ENCODE measurements at regions not wholly inside any gene's neighbourhood (a gene's known extent, or its start where the extent isn't known, plus 50 kb on each side); places are given as distances from the start of the nearest gene placed in this dataset.

DNA sequence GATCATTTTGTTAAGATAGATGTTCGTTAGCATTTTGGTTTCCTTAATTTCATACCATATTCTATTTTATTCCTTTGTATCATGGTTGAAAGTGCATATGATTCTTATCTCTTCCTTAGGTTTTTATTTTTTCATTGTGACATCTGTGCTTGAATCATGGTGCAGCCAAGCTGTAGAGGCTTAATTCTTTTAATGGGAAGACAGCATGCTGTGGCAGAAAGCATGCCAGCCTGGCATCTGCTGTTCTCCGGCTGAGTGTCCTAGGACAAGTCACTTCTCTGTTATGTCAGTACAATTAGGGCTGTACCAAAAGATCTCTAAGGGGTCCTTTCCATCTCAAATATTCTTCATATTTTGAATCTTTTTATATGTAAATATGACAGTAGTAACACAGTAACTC lies 68.5 kb upstream of the PMFBP1 start:
- Histone ChIP-seq H3K9me3 (no peaks in the 10 kb centered on the region), H3K27ac (no peak overlapping the region), H3K4me3 (no peak overlapping the region), H3K27me3 (replicated peaks in 1 of 7) (no peaks in the 10 kb centered on the region), H3K4me1 (no peaks in the 10 kb centered on the region), H3K36me3 (no peaks in the 10 kb centered on the region)
- TF ChIP-seq CTCF (IDR thresholded peaks at IDR 0.05 in 8 of 11, conservative IDR thresholded peaks at IDR 0.05 in 3 of 11) (no peak), POLR2AphosphoS5 (IDR thresholded peaks at IDR 0.05) (no peak), POLR2A (IDR thresholded peaks at IDR 0.05) (no peak)
- intact Hi-C loops (cut with DNase I; ENCODE audit: low total_unique reads) = no loop called here
- no peak for DNase-seq
- 79 to 89% (median 86%) methylated on average over 2 of the region's 2 CpGs for WGBS, 5 donors

DNA sequence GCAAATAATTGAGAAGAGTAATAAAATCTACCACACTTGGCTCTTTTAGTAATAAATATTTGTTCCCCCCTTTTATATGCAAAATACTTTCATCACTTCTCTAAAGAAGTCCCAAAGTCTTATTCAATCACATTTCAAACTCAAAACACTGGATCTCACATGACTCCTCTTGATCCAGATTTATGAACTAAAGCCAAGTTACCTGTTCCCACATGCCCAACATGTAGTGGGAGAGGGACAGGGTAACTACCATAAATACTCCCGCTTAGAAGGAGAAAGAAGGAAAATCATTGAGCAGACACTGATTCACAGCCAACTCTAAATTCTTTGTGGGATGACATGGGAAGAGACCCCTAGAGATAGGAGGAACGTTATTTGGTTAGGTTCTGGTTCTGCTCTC lies 64.9 kb upstream of the PMFBP1 start:
- Histone ChIP-seq H3K27ac (no peak overlapping the region), H3K4me1 (no peaks in the 10 kb centered on the region), H3K9me3 (no peaks in the 10 kb centered on the region), H3K27me3 (replicated peaks in 1 of 7) (no peaks in the 10 kb centered on the region), H3K36me3 (no peaks in the 10 kb centered on the region), H3K4me3 (no peak overlapping the region)
- intact Hi-C loops (cut with DNase I; ENCODE audit: low total_unique reads) = no loop called here
- WGBS, 5 donors = 72 to 94% (median 84%) methylated on average over 2 of the region's 2 CpGs
- no peak for DNase-seq
- TF ChIP-seq POLR2AphosphoS5 (IDR thresholded peaks at IDR 0.05) (no peak), POLR2A (IDR thresholded peaks at IDR 0.05) (no peak), CTCF (IDR thresholded peaks at IDR 0.05 in 8 of 11, conservative IDR thresholded peaks at IDR 0.05 in 3 of 11) (no peak)

GRCh38 chr16:72234387-72234786 lies 62.4 kb upstream of the PMFBP1 start:
- Histone ChIP-seq H3K36me3 (no peaks in the 10 kb centered on the region), H3K27ac (no peak overlapping the region), H3K27me3 (replicated peaks in 1 of 7) (no peaks in the 10 kb centered on the region), H3K4me1 (no peaks in the 10 kb centered on the region), H3K9me3 (no peaks in the 10 kb centered on the region), H3K4me3 (no peak overlapping the region)
- TF ChIP-seq POLR2AphosphoS5 (IDR thresholded peaks at IDR 0.05) = no peak
- TF ChIP-seq CTCF (IDR thresholded peaks at IDR 0.05 in 8 of 11, conservative IDR thresholded peaks at IDR 0.05 in 3 of 11) = no peak
- no peak for TF ChIP-seq POLR2A (IDR thresholded peaks at IDR 0.05)
- 66 to 81% (median 75%) methylated on average over 5 of the region's 5 CpGs for WGBS, 5 donors
- intact Hi-C loops (cut with DNase I; ENCODE audit: low total_unique reads) = no loop called here
- no peak for DNase-seq

DNA sequence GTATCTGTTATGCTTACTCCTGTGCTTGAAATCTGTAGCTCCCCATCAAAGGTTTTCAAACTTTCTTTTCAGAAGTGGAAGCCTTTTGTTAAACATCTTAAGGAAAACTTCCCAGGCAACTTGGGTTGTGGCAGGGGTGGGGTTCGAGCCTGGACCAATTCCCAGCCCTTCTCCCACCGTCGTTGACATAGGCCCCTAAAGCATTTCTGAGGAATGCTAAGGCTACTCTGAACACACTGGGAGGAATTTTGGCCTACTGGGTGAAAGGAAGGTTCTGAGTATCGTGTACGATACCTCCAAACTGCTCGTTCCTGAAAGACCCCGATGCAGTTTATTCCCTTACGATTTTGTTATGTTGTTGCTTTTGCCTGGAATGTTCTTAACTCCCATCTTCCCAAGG lies 56.1 kb upstream of the PMFBP1 start:
- TF ChIP-seq POLR2A (IDR thresholded peaks at IDR 0.05) = no peak
- TF ChIP-seq CTCF (IDR thresholded peaks at IDR 0.05 in 8 of 11, conservative IDR thresholded peaks at IDR 0.05 in 3 of 11) = no peak
- TF ChIP-seq POLR2AphosphoS5 (IDR thresholded peaks at IDR 0.05) = no peak
- no peak overlapping the region for H3K27ac ChIP-seq
- no peaks in the 10 kb centered on the region for H3K9me3 ChIP-seq
- intact Hi-C loops (cut with DNase I; ENCODE audit: low total_unique reads) = no loop called here
- 84 to 90% (median 85%) methylated on average over 8 of the region's 8 CpGs for WGBS, 5 donors
- H3K4me1 ChIP-seq = no peaks in the 10 kb centered on the region
- H3K27me3 ChIP-seq (replicated peaks in 1 of 7) = no peaks in the 10 kb centered on the region
- H3K36me3 ChIP-seq = no peaks in the 10 kb centered on the region
- DNase-seq = no peak
- H3K4me3 ChIP-seq = no peak overlapping the region
